ENCODE measurements at regions not wholly inside any gene's neighbourhood (a gene's known extent, or its start where the extent isn't known, plus 50 kb on each side); places are given as distances from the start of the nearest gene placed in this dataset.
"Not testable (repeated sequence)": the region's sequence is repeated elsewhere in the genome, so short reads cannot be mapped to it uniquely, and the experiment has no call there.

- H3K9me2 ChIP-seq (replicated peaks; ENCODE audit: control insufficient read depth, low read length), result no peaks in the 10 kb centered on the region
- no peak overlapping the region for H3K4me3 ChIP-seq (ENCODE audit: low read length)
- H3K27ac ChIP-seq (ENCODE audit: low read depth, low read length), result no peak overlapping the region
- no peaks in the 10 kb centered on the region for H3K9me3 ChIP-seq (ENCODE audit: control insufficient read depth, insufficient read depth, low read length)
- H4K20me1 ChIP-seq (ENCODE audit: control insufficient read depth, insufficient read depth, low read depth, low read length), result no peaks in the 10 kb centered on the region
- TF ChIP-seq EZH2phosphoT487 (IDR thresholded peaks at IDR 0.05; ENCODE audit: borderline replicate concordance, low read length), result no peak
- TF ChIP-seq, protein P1, sequence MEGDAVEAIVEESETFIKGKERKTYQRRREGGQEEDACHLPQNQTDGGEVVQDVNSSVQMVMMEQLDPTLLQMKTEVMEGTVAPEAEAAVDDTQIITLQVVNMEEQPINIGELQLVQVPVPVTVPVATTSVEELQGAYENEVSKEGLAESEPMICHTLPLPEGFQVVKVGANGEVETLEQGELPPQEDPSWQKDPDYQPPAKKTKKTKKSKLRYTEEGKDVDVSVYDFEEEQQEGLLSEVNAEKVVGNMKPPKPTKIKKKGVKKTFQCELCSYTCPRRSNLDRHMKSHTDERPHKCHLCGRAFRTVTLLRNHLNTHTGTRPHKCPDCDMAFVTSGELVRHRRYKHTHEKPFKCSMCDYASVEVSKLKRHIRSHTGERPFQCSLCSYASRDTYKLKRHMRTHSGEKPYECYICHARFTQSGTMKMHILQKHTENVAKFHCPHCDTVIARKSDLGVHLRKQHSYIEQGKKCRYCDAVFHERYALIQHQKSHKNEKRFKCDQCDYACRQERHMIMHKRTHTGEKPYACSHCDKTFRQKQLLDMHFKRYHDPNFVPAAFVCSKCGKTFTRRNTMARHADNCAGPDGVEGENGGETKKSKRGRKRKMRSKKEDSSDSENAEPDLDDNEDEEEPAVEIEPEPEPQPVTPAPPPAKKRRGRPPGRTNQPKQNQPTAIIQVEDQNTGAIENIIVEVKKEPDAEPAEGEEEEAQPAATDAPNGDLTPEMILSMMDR (IDR thresholded peaks at IDR 0.05; ENCODE audit: low read depth, low read length, poor library complexity, severe bottlenecking), result no peak
- H3F3A ChIP-seq (ENCODE audit: control insufficient read depth, insufficient read depth), result no peaks in the 10 kb centered on the region
- no peaks in the 10 kb centered on the region for H3K79me2 ChIP-seq (ENCODE audit: control insufficient read depth, low read length)
- H3K36me3 ChIP-seq (ENCODE audit: control insufficient read depth, low read length), result no peaks in the 10 kb centered on the region
- H3K4me1 ChIP-seq (ENCODE audit: control insufficient read depth, low read length), result no peaks in the 10 kb centered on the region
- no peak overlapping the region for H3K4me2 ChIP-seq (ENCODE audit: low read length)
- no peaks in the 10 kb centered on the region for H3K27me3 ChIP-seq (ENCODE audit: control insufficient read depth, low read length)
Observed at GRCh38 chr6:51203504-51203903, 384.8 kb downstream of the TFAP2B start.

DNA sequence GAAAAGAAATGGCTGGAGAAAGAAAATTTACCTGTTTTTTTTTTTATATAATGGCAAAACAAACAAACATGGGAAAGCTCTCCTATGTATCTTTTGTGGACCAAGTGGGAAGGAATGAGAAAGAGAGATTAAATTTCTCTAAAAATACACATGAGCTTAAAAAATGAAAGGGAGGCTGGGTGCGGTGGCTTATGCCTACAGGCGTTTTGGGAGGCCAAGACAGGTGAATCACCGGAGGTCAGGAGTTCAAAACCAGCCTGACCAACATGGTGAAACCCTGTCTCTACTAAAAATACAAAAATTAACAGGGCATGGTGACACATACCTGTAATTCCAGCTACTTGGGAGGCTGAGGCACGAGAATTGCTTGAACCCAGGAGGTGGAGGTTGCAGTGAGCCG is 388.0 kb downstream of the TFAP2B start:
- not testable (repeated sequence) for H3K36me3 ChIP-seq (ENCODE audit: control insufficient read depth, low read length); H3K27ac ChIP-seq (ENCODE audit: low read depth, low read length); H3K9me2 ChIP-seq (replicated peaks; ENCODE audit: control insufficient read depth, low read length); H3K79me2 ChIP-seq (ENCODE audit: control insufficient read depth, low read length); H3K9me3 ChIP-seq (ENCODE audit: control insufficient read depth, insufficient read depth, low read length); H3K4me3 ChIP-seq (ENCODE audit: low read length); H3F3A ChIP-seq (ENCODE audit: control insufficient read depth, insufficient read depth); H3K4me2 ChIP-seq (ENCODE audit: low read length); H3K4me1 ChIP-seq (ENCODE audit: control insufficient read depth, low read length); H4K20me1 ChIP-seq (ENCODE audit: control insufficient read depth, insufficient read depth, low read depth, low read length); H3K27me3 ChIP-seq (ENCODE audit: control insufficient read depth, low read length)

DNA sequence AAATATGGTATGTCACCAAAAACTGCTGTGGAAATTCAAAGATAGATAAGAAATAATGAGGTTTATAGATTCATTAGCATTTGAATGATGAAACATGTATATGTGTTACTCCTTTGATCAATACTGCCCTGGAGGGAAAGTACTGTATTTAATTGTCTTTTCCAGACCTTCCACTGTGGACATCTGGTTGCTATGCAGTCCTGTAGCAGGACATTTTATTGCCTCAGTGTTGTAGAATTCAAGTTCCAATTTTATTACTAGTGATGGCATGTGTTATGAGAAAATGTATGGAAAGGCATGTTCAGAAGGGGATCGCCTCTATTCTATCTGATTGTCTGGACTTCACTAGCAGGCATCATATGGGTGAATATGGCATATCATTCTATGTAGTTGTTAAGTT is 391.0 kb downstream of the TFAP2B start:
- H3K4me2 ChIP-seq (ENCODE audit: low read length), result no peak overlapping the region
- H3K4me3 ChIP-seq (ENCODE audit: low read length), result no peak overlapping the region
- TF ChIP-seq, protein P1 (IDR thresholded peaks at IDR 0.05; ENCODE audit: low read depth, low read length, poor library complexity, severe bottlenecking), result no peak
- no peak for TF ChIP-seq EZH2phosphoT487 (IDR thresholded peaks at IDR 0.05; ENCODE audit: borderline replicate concordance, low read length)

GRCh38 chr6:51213811-51214210 is 395.1 kb downstream of the TFAP2B start:
- no peak overlapping the region for H3K27ac ChIP-seq (ENCODE audit: low read depth, low read length)

More for the DNA sequence above, 391.0 kb downstream of the TFAP2B start:
- no peaks in the 10 kb centered on the region for H4K20me1 ChIP-seq (ENCODE audit: control insufficient read depth, insufficient read depth, low read depth, low read length)
- H3K27ac ChIP-seq (ENCODE audit: low read depth, low read length), result no peak overlapping the region
- H3K36me3 ChIP-seq (ENCODE audit: control insufficient read depth, low read length), result no peaks in the 10 kb centered on the region
- no peaks in the 10 kb centered on the region for H3K9me3 ChIP-seq (ENCODE audit: control insufficient read depth, insufficient read depth, low read length)
- no peaks in the 10 kb centered on the region for H3K27me3 ChIP-seq (ENCODE audit: control insufficient read depth, low read length)
- H3F3A ChIP-seq (ENCODE audit: control insufficient read depth, insufficient read depth), result no peaks in the 10 kb centered on the region
- H3K4me1 ChIP-seq (ENCODE audit: control insufficient read depth, low read length), result no peaks in the 10 kb centered on the region
- no peaks in the 10 kb centered on the region for H3K9me2 ChIP-seq (replicated peaks; ENCODE audit: control insufficient read depth, low read length)
- H3K79me2 ChIP-seq (ENCODE audit: control insufficient read depth, low read length), result no peaks in the 10 kb centered on the region

More at GRCh38 chr6:51213811-51214210, 395.1 kb downstream of the TFAP2B start:
- no peaks in the 10 kb centered on the region for H3K27me3 ChIP-seq (ENCODE audit: control insufficient read depth, low read length)
- no peaks in the 10 kb centered on the region for H3K4me1 ChIP-seq (ENCODE audit: control insufficient read depth, low read length)
- no peak for TF ChIP-seq EZH2phosphoT487 (IDR thresholded peaks at IDR 0.05; ENCODE audit: borderline replicate concordance, low read length)
- TF ChIP-seq, protein P1 (IDR thresholded peaks at IDR 0.05; ENCODE audit: low read depth, low read length, poor library complexity, severe bottlenecking), result no peak
- no peak overlapping the region for H3K4me2 ChIP-seq (ENCODE audit: low read length)
- no peaks in the 10 kb centered on the region for H4K20me1 ChIP-seq (ENCODE audit: control insufficient read depth, insufficient read depth, low read depth, low read length)
- no peaks in the 10 kb centered on the region for H3K36me3 ChIP-seq (ENCODE audit: control insufficient read depth, low read length)
- H3K79me2 ChIP-seq (ENCODE audit: control insufficient read depth, low read length), result no peaks in the 10 kb centered on the region
- no peaks in the 10 kb centered on the region for H3K9me2 ChIP-seq (replicated peaks; ENCODE audit: control insufficient read depth, low read length)
- H3K9me3 ChIP-seq (ENCODE audit: control insufficient read depth, insufficient read depth, low read length), result no peaks in the 10 kb centered on the region
- H3F3A ChIP-seq (ENCODE audit: control insufficient read depth, insufficient read depth), result no peaks in the 10 kb centered on the region
- no peak overlapping the region for H3K4me3 ChIP-seq (ENCODE audit: low read length)
